Retinal pigment epithelial cell (primary cell): ENCODE measurements at regions not wholly inside any gene's neighbourhood (a gene's known extent, or its start where the extent isn't known, plus 50 kb on each side); places are given as distances from the start of the nearest gene placed in this dataset.

Experiments used
- DNase-seq: peaks from one replicate; pipeline ENCODE4 v3.0.0-alpha.2; 2010; ENCODE audit warnings: low read depth
- H3K4me3 ChIP-seq: 2 replicates; pipeline ENCODE4 v1.5.1; 2011; ENCODE audit warnings: mild to moderate bottlenecking, low read length, control low read depth, moderate library complexity
- CTCF ChIP-seq: conservative IDR thresholded peaks from 2 replicates; pipeline ENCODE4 v1.5.1; 2011; ENCODE audit warnings: low read depth, low read length, control low read depth, inconsistent platforms

- TF ChIP-seq CTCF: no peak
- no peak overlapping the region for H3K4me3 ChIP-seq
- DNase-seq: no peak
Measured at GRCh38 chr10:47159361-47160260, 140.4 kb upstream of the GDF10 start.

- no peak for TF ChIP-seq CTCF
- DNase-seq: no peak
- no peak overlapping the region for H3K4me3 ChIP-seq
Measured at GRCh38 chr10:47160261-47160908, 139.6 kb upstream of the GDF10 start.

GRCh38 chr10:47160967-47161366, 139.0 kb upstream of the GDF10 start:
- DNase-seq: no peak
- no peak overlapping the region for H3K4me3 ChIP-seq
- no peak for TF ChIP-seq CTCF

GRCh38 chr10:47161465-47161864, 138.5 kb upstream of the GDF10 start:
- no peak for TF ChIP-seq CTCF
- H3K4me3 ChIP-seq: no peak overlapping the region
- DNase-seq: no peak

GRCh38 chr10:47164126-47164799, 135.7 kb upstream of the GDF10 start:
- TF ChIP-seq CTCF: no peak
- H3K4me3 ChIP-seq: no peak overlapping the region
- no peak for DNase-seq

GRCh38 chr10:47164800-47165128, 135.2 kb upstream of the GDF10 start:
- no peak overlapping the region for H3K4me3 ChIP-seq
- TF ChIP-seq CTCF: no peak
- DNase-seq: no peak
